CD4-positive, alpha-beta T cell (primary cell): ENCODE measurements at regions not wholly inside any gene's neighbourhood (a gene's known extent, or its start where the extent isn't known, plus 50 kb on each side); places are given as distances from the start of the nearest gene placed in this dataset.
A peak's percentile ranks its signal among the peaks of the same experiment; 100 is the strongest.

Source experiments
- ATAC-seq: fragments of 200-7000 bp; cut with Tn5 transposase; one replicate; pipeline ENCODE4 v1.10.0; 2022; ENCODE audit warnings: mild to moderate bottlenecking; ENCODE audit not compliant: poor library complexity
- CTCF ChIA-PET: fragments of 350-600 bp; sonication (Branson Sonifier 250); formaldehyde crosslinking; loops from one replicate; lab custom pipeline; 2021; ENCODE audit warnings: antibody characterized with exemption, inconsistent platforms; lab: Charles Lee
- POLR2A ChIA-PET: fragments of 350-600 bp; sonication (Branson Sonifier 250); formaldehyde crosslinking; loops from one replicate; lab custom pipeline; 2021; ENCODE audit warnings: antibody characterized with exemption, inconsistent platforms; lab: Charles Lee
- DNase-seq, 14 experiments: peaks; one replicate each; pipeline ENCODE4 v3.0.0-alpha.2; 2013 to 2020; ENCODE audit warnings: mixed read lengths in 2 of 14
- H3K27ac ChIP-seq, 2 donors: one replicate each; pipeline versions ENCODE4 v1.5.1 to v1.7.0; 2013; ENCODE audit warnings: low read length in 2 of 2, low read depth in 1 of 2, mild to moderate bottlenecking in 1 of 2
- H3K27me3 ChIP-seq, 2 experiments: 1 replicate in 1 of 2; 2 replicates in 1 of 2; pipeline versions ENCODE4 v1.6.1 to v1.7.0; 2013; ENCODE audit warnings: low read length in 2 of 2, control low read depth in 1 of 2, mild to moderate bottlenecking in 1 of 2, moderate library complexity in 1 of 2; ENCODE audit not compliant: insufficient read depth in 2 of 2, control insufficient read depth in 1 of 2
- H3K36me3 ChIP-seq: one replicate; pipeline ENCODE4 v1.6.1; 2013; ENCODE audit warnings: low read length, control low read depth; ENCODE audit not compliant: insufficient read depth
- H3K4me1 ChIP-seq: one replicate; pipeline ENCODE4 v1.6.1; 2013; ENCODE audit warnings: low read length, control low read depth; ENCODE audit not compliant: insufficient read depth
- H3K4me3 ChIP-seq: one replicate; pipeline ENCODE4 v1.5.1; 2013; ENCODE audit warnings: mild to moderate bottlenecking, low read length, moderate library complexity
- H3K9me3 ChIP-seq, 2 experiments: 1 replicate in 1 of 2; 2 replicates in 1 of 2; pipeline versions ENCODE4 v1.6.1 to v1.7.0; 2013; ENCODE audit warnings: low read length in 2 of 2, mild to moderate bottlenecking in 2 of 2, control low read depth in 1 of 2, moderate library complexity in 1 of 2; ENCODE audit not compliant: control insufficient read depth in 1 of 2, insufficient read depth in 1 of 2
- H3K27ac Mint-ChIP-seq: one replicate; pipeline ENCODE4 v1.8.0; 2020; ENCODE audit warnings: mixed read lengths
- H3K27me3 Mint-ChIP-seq: one replicate; pipeline ENCODE4 v1.8.0; 2021; ENCODE audit warnings: mixed read lengths
- H3K36me3 Mint-ChIP-seq: one replicate; pipeline ENCODE4 v1.8.0; 2021; ENCODE audit warnings: low read depth, mixed read lengths
- H3K4me1 Mint-ChIP-seq: one replicate; pipeline ENCODE4 v1.8.0; 2021; ENCODE audit warnings: low read depth, mixed read lengths
- H3K4me3 Mint-ChIP-seq: one replicate; pipeline ENCODE4 v1.8.0; 2020; ENCODE audit warnings: mild to moderate bottlenecking, mixed read lengths
- H3K9me3 Mint-ChIP-seq: one replicate; pipeline ENCODE4 v1.8.0; 2020; ENCODE audit warnings: mixed read lengths
- CTCF ChIP-seq: fragments of 200-600 bp; IDR thresholded peaks from one replicate; pipeline ENCODE4 v1.8.0; 2022; ENCODE audit warnings: antibody characterized with exemption, mild to moderate bottlenecking
- intact Hi-C, 2 experiments: fragments of 100-400 bp; cut with DNase I in 1 of 2; cut with micrococcal nuclease in 1 of 2; formaldehyde crosslinking; loops; one replicate each; pipeline versions ENCODE4 v1.15.1 to v1.9.0; 2023 to 2025; cut with DNase I, micrococcal nuclease

GRCh38 chr11:129315781-129316579 is 59.7 kb upstream of the BARX2 start:
- CTCF ChIA-PET, result no interaction called here
- no peak for TF ChIP-seq CTCF
- no peak overlapping the region for H3K27ac Mint-ChIP-seq

GRCh38 chr11:129314371-129314770 is 61.3 kb upstream of the BARX2 start:
- intact Hi-C loops, result no loop called here
- H3K27ac Mint-ChIP-seq, result no peak overlapping the region

More at GRCh38 chr11:129315781-129316579, 59.7 kb upstream of the BARX2 start:
- ATAC-seq, result no peak
- Histone ChIP-seq H3K4me1 (no peaks in the 10 kb centered on the region), H3K27ac (no peak overlapping the region), H3K4me3 (no peak overlapping the region), H3K27me3 (no peaks in the 10 kb centered on the region), H3K36me3 (no peaks in the 10 kb centered on the region), H3K9me3 (no peaks in the 10 kb centered on the region)
- DNase-seq, result no peak
- no peaks in the 10 kb centered on the region for H3K27me3 Mint-ChIP-seq
- H3K36me3 Mint-ChIP-seq, result no peaks in the 10 kb centered on the region
- no peaks in the 10 kb centered on the region for H3K9me3 Mint-ChIP-seq
- POLR2A ChIA-PET, result no interaction called here
- no peak overlapping the region for H3K4me3 Mint-ChIP-seq
- H3K4me1 Mint-ChIP-seq, result peaks cover 11% of the 10 kb centered on the region
- intact Hi-C loops, result no loop called here

GRCh38 chr11:129313541-129314297 is 61.9 kb upstream of the BARX2 start:
- Histone ChIP-seq H3K27ac (no peak overlapping the region), H3K4me3 (no peak overlapping the region), H3K27me3 (no peaks in the 10 kb centered on the region), H3K36me3 (no peaks in the 10 kb centered on the region), H3K4me1 (no peaks in the 10 kb centered on the region), H3K9me3 (no peaks in the 10 kb centered on the region)
- no peak for DNase-seq
- no peak overlapping the region for H3K27ac Mint-ChIP-seq
- ChIA-PET CTCF (no interaction called here), POLR2A (no interaction called here)
- H3K36me3 Mint-ChIP-seq, result no peaks in the 10 kb centered on the region
- H3K27me3 Mint-ChIP-seq, result peaks cover 5% of the 10 kb centered on the region
- no peak for ATAC-seq
- intact Hi-C loops, result no loop called here
- H3K4me1 Mint-ChIP-seq, result peaks cover 11% of the 10 kb centered on the region
- no peak for TF ChIP-seq CTCF
- no peak overlapping the region for H3K4me3 Mint-ChIP-seq
- no peaks in the 10 kb centered on the region for H3K9me3 Mint-ChIP-seq

More at GRCh38 chr11:129314371-129314770, 61.3 kb upstream of the BARX2 start:
- H3K9me3 Mint-ChIP-seq, result no peaks in the 10 kb centered on the region
- ATAC-seq, result no peak
- DNase-seq, result peak in 2 of 14 experiments; percentile 15 to 16
- H3K36me3 ChIP-seq, result no peaks in the 10 kb centered on the region
- no peaks in the 10 kb centered on the region for H3K4me1 ChIP-seq
- no peaks in the 10 kb centered on the region for H3K36me3 Mint-ChIP-seq
- H3K4me3 ChIP-seq, result no peak overlapping the region
- no peak overlapping the region for H3K4me3 Mint-ChIP-seq
- peaks cover 1% of the 10 kb centered on the region for H3K27me3 Mint-ChIP-seq
- H3K27me3 ChIP-seq, result no peaks in the 10 kb centered on the region
- CTCF ChIA-PET, result no interaction called here
- no peak overlapping the region for H3K27ac ChIP-seq
- POLR2A ChIA-PET, result no interaction called here
- no peaks in the 10 kb centered on the region for H3K9me3 ChIP-seq
- peaks cover 11% of the 10 kb centered on the region for H3K4me1 Mint-ChIP-seq
- no peak for TF ChIP-seq CTCF
